Activated CD4-positive, alpha-beta T cell treated with anti-CD3 and anti-CD28 coated beads for 48 hours (primary cell): ENCODE measurements at regions not wholly inside any gene's neighbourhood (a gene's known extent, or its start where the extent isn't known, plus 50 kb on each side); places are given as distances from the start of the nearest gene placed in this dataset.
"Not testable (repeated sequence)": the region's sequence is repeated elsewhere in the genome, so short reads cannot be mapped to it uniquely, and the experiment has no call there.

Experiments used
- DNase-seq: peaks from one replicate; pipeline ENCODE4 v3.0.0-alpha.2; 2020

- DNase-seq, result not testable (repeated sequence)
Observed at GRCh38 chr1:149700677-149701567, 81.6 kb upstream of the FCGR1A start.

GRCh38 chr1:149708192-149708853 lies 74.2 kb upstream of the FCGR1A start:
- peak; percentile 80 for DNase-seq

GRCh38 chr1:149711651-149712050 lies 70.8 kb upstream of the FCGR1A start:
- DNase-seq, result not testable (repeated sequence)

GRCh38 chr1:149712154-149712927 lies 70.2 kb upstream of the FCGR1A start:
- peak; percentile 77 for DNase-seq

- DNase-seq, result not testable (repeated sequence)
Observed at GRCh38 chr1:149713513-149713912, 69.0 kb upstream of the FCGR1A start.

GRCh38 chr1:149713952-149714351 lies 68.5 kb upstream of the FCGR1A start:
- not testable (repeated sequence) for DNase-seq

- not testable (repeated sequence) for DNase-seq
Observed at GRCh38 chr1:149724618-149725302, 57.7 kb upstream of the FCGR1A start.

- DNase-seq, result not testable (repeated sequence)
Observed at GRCh38 chr1:149726688-149727087, 55.8 kb upstream of the FCGR1A start.

GRCh38 chr1:149728598-149728997 lies 53.9 kb upstream of the FCGR1A start:
- DNase-seq, result not testable (repeated sequence)
